ENCODE measurements at regions not wholly inside any gene's neighbourhood (a gene's known extent, or its start where the extent isn't known, plus 50 kb on each side); places are given as distances from the start of the nearest gene placed in this dataset.

DNA sequence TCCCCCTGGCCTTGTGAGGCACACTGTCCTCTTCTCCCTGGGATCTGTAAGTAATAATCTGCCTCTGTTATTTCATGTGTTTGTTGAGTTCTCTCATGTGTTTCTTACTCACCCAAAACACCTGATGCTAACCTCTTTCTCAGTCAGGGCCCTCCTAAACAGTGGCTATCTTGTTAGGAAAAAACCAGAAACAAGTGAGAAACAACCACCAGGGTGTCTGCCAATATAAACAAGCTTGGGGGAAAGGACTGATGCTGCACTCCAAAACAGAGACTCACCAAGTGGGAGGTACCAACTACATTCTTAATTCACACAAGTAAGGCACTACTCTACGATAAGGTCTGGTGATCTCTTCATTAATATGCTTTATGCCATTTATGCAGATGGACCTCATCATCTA is 564.4 kb downstream of the SEMA5A start:
- no peak for DNase-seq (ENCODE audit: low spot score)

DNA sequence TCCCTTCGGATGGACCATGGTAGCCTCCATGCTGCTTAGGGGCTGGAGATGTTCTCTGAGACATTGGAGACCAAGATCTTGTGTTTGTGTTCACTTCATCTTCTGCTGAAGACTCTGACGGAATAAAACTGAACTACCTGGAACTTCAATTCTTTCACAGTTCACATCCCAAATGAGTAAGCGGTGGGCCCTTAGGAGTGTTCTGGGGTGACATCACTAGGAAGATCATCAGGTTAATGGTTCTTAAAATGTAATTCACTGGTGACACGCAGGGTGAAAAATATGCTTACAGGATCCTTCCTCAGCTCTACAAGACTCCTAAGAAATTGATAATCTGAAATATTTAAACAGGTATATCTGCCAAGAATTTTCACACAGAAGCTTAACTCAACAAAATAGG is 561.5 kb downstream of the SEMA5A start:
- no peak for DNase-seq (ENCODE audit: low spot score)
